ENCODE measurements at regions not wholly inside any gene's neighbourhood (a gene's known extent, or its start where the extent isn't known, plus 50 kb on each side); places are given as distances from the start of the nearest gene placed in this dataset.
"Not testable (repeated sequence)": the region's sequence is repeated elsewhere in the genome, so short reads cannot be mapped to it uniquely, and the experiment has no call there.

DNA sequence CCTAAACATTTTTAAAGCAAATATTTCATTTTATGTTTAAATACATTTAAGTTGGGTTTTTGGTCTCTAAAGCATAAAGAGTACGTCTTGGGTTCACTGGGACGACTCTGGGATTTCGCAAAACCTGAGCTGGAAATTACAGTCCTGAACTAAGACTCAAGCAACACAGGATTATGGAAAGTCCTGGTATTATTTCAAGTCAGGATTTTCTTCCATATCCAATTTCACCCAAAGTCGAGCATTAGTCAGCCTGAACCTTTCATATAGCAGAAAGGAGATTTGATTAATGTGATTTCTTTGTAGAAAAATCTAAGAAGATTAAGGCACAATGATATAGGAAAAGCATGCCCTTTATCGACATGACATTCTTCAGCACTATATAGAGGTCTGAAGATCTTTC is 100.0 kb downstream of the MTERF1 start:
- DNase-seq (ENCODE audit: low read depth) = no peak

DNA sequence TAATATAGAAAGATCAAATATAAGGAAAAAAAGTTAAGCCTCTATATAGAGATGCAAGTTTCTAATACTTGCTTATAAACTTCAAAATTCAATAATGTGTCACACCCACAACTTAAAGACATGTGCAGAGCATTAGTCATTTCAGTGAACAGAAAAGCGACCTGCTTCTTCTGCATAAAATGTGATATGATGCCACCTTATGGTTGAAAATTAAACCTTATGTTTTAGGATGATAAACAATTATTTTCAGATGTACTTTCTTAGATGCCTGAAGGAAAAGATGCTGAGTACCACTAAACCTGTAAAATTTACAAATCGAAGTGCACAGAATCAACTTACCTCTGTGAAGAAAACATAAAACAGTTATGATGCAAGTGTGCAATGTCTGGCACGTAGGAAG is 96.0 kb downstream of the MTERF1 start:
- peak; percentile 58 for DNase-seq (ENCODE audit: low read depth)

DNA sequence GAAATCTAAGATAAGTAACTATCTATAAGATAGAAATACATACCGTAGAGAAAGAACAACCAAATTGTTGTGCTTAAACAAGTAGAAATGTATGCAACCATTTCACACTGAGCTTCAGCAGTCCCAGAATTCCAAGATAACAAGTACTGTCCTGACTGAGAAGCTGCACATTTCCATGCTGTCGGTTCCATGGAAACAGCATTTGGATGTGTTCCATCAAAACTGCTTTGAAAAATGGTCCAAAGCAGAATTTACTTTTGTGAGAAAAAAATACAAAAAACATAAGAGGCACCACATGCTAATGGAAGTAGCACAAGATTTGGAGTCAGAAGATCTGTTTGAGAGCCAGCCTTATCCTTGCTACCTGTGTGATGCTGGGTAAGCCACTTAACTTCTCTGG is 92.6 kb downstream of the MTERF1 start:
- no peak for DNase-seq (ENCODE audit: low read depth)

DNA sequence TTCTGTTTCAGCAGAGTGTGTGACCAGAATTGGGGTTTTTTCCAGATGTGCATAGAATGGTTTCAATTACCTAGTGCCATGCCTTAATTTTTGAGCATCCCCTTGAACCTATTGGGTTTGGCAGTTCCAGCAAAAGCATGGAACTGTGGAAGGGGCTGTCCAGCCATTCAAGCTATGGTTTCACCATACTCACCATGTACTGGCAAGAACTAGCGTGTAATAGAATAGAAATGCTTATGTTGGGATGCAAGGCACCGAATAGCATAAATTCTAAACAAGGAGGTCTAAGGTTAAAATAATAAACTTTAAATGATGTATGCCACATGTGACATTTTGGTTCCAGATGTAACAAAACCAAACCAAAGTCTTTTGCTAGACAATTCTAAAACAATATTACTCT is 91.4 kb downstream of the MTERF1 start:
- peak; percentile 12 for DNase-seq (ENCODE audit: low read depth)

DNA sequence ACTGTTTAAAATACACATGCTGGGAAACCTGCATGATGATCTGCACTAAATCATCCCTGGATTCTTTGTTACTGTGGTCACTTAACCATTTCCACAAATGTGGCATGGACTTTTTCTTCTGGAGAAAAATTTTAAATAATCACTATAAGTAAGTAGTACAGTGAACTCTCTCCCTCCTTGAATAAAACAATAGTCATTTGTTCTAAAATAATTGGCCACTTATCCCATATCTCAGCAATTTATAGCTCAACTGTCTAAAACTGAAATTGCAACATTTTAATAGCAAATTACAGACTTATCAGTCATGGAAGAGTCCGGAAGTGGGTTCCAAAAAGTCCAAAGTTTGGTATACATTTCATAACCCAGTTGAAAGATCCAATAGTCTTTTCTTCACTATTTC is 90.9 kb downstream of the MTERF1 start:
- no peak for DNase-seq (ENCODE audit: low read depth)

DNA sequence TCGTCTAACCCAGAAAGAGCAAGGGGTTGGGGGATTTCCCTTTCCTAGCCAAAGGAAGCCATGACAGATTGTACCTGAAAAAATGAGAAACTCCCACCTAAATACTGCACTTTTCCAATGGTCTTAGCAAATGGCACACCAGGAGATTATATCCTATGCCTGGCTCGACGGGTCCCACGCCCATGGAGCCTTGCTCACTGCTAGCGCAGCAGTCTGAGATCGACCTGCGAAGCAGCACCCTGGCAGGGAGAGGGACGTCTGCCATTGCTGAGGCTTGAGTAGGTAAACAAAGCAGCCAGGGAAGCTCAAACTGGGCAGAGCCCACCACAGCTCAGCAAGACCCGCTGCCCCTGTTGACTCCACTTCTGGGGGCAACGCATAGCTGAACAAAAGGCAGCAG is 89.9 kb downstream of the MTERF1 start:
- DNase-seq (ENCODE audit: low read depth) = not testable (repeated sequence)

DNA sequence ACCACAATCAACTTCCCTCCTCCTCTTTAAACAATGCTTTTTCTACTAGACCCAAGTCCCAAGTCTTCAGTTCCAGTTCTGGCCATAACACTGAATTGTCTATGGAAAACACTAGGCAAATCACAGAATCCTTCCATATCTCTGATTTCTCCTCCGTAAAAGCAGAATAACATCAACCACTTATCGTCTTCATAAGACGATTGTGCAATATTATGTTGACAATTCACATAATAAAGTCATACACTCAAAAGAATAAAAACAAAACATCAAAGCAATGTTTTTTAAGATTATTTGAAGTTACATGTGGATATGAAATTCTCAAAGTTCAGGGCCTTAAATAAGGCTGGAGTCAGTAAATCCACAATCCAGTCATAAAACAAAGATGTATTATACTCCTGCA is 84.4 kb downstream of the MTERF1 start:
- no peak for DNase-seq (ENCODE audit: low read depth)

DNA sequence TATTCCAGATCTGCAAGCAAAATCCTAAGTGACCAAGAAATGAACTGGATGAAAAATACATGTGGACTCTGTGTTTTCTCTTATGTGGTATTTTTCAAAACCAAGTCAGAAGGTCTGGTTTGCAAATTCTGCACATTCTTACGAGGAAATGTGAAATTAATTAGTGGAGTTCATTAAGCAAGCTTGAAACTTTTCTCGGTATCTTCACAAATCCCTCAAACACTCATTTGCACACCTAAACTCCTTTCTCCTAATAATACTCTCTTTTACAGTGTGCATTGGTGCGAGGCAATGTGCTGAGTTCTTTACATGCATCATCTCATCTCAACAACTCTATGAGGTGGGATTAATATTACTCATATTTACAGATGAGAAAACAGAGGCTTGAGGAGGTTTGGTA is 82.1 kb downstream of the MTERF1 start:
- no peak for DNase-seq (ENCODE audit: low read depth)

DNA sequence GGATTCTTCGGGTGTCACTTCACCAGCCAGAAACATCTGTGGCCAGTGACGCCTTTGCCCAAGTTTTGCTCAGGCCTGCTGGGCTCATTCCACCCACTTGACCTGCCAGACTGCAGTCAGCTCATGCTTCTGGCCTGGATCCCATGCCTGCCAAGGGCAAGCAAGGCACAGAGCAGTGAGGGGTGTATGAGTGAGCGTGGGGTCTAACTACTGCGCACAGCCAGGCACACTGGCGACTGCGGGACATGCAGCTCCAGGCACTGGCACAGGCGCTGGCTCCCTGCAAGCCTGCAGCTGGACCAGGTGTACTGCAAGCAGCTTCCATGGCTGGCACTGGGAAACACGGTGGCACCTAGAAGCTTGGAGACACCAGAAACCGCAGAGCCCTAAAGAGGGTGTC is 80.1 kb downstream of the MTERF1 start:
- no peak for DNase-seq (ENCODE audit: low read depth)

DNA sequence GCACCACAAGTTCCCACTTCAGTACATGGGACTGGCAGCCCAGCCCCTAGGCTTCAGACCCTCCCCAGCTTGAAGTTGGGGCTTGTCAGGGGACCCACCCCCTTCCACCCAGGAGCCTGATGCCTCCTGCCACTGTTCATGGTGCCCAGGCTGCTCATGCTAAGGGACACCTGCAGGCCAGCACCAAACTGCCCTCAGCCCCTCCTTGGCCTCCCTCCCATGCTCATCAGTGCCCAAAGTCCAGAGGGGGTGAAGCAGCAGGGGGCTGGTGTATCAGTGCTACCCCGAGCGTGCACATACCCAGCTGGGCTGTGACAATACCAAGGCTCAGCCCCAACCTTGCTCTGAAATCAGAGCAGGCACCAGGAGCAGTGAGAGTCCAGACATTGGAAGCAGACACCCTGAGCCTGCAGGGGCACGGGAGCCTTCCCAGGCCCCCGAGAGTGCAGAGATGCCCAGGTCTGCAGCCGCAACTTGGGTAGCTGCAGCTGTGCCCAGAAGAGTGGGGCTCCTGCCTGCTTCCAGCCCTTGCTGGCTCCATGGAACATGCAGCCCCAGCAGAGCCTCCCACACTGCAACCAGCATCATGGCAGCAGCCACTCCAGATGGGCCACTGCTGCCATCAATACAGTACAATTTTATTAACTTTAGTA is 79.0 kb downstream of the MTERF1 start:
- no peak for DNase-seq (ENCODE audit: low read depth)

DNA sequence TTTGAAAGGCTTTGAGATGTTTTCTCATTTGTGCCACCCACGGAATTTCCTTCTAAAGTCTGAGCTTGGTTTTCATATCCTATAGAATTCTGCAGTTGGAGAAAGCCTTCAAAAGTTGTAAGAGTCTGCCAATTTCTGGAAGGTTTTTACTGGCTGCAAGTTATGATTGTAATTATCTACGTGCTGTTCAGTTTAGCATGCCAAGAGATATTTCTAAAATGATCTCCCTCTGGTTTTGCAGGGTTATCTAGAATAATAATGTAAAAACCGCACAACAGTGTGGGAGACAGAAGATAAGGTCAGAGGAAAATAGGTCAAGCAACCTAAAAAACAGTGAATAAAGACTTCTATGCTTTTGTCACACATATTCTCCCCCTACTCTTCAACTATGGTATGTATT is 69.3 kb downstream of the MTERF1 start:
- no peak for DNase-seq (ENCODE audit: low read depth)

DNA sequence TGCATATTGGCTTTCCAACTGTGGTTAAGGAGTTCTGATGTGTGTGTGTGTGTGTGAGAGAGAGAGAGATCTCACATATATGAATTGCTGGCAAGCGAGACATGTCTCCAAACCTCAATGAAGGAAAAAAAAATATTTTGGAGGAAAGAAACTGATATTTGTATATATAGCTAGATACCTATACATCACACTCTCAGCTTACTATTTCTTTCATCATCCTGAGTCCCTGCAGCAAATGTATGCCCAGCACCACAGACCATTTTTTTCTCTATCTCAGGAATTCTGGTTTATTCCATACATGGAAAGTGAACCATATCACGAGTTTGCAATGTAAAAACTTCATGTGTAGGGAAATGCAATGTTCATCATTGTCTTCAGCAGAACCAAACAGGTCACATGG is 68.9 kb downstream of the MTERF1 start:
- no peak for DNase-seq (ENCODE audit: low read depth)

DNA sequence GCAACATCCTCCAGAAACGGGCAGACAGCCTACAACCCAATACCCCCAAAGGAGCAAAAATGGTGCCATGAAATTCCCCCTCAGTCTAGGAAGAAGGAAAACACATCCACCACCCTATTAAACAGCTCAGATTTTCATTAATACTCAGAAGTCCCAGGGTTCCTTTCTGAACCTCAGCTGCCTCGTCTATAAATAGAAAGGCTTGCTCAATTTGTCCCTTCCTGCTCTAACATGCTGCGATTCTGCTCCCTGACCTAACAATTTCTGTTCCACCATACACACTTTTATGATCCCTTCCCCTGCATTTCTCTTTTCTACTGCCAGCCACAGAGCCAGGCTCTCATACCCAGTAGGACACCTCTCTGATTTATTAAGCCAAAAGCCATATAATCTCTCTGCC is 68.1 kb downstream of the MTERF1 start:
- DNase-seq (ENCODE audit: low read depth) = no peak

DNA sequence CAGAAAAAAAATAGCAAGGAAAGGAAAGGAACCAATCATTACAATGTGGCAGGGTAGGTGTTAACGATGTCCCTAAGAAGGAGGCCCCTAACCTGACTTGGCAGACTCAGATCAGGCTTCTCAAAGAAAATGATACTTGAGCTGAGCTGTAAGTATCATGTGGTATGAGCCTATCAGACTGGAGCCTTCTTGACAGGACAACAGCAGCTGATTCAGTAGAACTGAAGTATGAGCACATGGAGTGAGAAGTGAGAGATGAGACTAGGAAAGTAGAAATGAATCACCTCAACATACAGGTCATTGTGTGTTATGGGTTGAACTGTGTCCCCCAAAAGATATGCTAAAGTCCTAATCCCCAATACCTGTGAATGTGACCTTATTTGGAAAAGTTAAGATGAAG is 66.3 kb downstream of the MTERF1 start:
- no peak for DNase-seq (ENCODE audit: low read depth)

All from fibroblast of the conjunctiva (primary cell).